GM10266 (cell line): ENCODE measurements at regions not wholly inside any gene's neighbourhood (a gene's known extent, or its start where the extent isn't known, plus 50 kb on each side); places are given as distances from the start of the nearest gene placed in this dataset.

Experiments used
- DNase-seq: peaks from one replicate; pipeline ENCODE4 v3.0.0; 2012; ENCODE audit errors: extremely low spot score
- TF ChIP-seq, protein P1 (sequence below): IDR thresholded peaks from 2 replicates; pipeline ENCODE4 v1.5.1; 2012; ENCODE audit warnings: mild to moderate bottlenecking, low read depth; ENCODE audit not compliant: control insufficient read depth, insufficient read depth; ENCODE audit errors: missing control alignments

- DNase-seq = no peak
- TF ChIP-seq, protein P1, sequence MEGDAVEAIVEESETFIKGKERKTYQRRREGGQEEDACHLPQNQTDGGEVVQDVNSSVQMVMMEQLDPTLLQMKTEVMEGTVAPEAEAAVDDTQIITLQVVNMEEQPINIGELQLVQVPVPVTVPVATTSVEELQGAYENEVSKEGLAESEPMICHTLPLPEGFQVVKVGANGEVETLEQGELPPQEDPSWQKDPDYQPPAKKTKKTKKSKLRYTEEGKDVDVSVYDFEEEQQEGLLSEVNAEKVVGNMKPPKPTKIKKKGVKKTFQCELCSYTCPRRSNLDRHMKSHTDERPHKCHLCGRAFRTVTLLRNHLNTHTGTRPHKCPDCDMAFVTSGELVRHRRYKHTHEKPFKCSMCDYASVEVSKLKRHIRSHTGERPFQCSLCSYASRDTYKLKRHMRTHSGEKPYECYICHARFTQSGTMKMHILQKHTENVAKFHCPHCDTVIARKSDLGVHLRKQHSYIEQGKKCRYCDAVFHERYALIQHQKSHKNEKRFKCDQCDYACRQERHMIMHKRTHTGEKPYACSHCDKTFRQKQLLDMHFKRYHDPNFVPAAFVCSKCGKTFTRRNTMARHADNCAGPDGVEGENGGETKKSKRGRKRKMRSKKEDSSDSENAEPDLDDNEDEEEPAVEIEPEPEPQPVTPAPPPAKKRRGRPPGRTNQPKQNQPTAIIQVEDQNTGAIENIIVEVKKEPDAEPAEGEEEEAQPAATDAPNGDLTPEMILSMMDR = no peak
Measured at GRCh38 chr12:65689508-65689907, 134.8 kb upstream of the HMGA2 start.

DNA sequence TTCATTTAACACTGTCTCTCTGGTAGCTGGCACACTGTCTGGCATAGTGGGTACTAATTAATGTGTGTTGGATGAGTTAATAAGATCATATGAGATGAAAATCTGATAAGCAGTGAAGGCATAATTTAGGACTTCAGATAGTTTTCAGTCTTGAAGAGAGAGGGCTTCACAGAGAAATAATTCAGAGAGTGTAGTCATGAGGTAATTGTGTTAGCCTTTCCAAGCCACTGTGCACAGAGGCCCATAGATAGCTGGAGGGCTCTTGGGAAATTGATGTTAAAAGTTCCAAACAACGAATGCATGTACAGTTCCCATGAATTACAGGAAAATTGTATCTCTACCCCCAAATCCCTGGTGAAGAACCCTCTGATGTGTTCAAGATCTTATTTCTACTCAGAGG lies 133.8 kb upstream of the HMGA2 start:
- TF ChIP-seq, protein P1 = no peak
- DNase-seq = no peak

DNA sequence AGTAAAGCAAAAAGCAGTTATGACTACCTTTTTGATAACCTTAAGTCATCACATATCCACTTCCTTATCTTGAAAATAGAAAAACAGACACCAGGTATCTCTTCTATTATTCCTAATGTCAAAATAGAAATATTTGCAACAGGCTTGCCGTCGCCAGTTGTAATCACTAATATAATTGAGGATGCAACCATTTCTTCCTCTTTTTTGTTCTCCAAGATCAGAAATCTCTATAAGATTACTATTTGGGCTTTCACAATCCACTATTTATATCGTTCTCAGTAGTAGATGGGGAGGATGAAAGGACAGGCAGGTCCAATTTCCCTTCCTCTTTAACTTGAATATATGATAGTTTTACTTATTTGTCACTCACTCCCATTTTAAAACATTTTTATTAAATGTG lies 130.2 kb upstream of the HMGA2 start:
- TF ChIP-seq, protein P1 = no peak
- no peak for DNase-seq

DNA sequence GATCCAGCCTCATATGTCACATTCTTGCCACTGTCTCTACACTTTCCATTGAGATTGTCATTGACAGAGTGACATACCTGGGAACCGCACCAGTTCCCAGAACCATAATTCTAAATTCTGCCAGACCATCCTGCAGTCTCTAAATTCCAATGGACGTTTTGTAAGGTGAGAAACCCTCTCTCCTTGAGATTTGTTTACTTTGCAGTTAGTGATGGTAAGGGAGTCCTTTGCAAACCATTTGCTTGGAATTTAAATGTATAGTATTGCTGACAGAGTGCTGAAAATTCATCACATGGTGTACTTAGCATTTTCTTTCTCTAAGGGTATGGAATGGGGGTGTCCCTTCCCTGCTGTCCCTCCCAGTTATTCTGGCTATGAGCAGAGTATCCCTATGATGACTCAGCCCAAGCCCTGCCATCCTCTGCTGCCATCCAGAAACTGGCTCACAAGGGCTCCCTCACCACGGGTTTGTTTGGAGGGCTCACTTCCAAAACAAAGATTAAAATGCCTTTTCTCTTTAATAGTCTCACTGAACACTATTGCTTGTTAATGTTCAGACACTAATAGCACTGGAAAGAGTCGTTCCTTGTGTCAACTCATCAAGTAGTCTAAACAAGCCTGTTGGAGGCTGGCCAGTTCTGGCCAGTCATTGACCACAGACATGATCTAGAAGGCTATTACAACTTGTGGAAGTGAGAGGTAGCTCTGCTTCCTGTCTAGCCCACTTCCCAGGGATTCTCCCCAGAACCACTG lies 129.0 kb upstream of the HMGA2 start:
- TF ChIP-seq, protein P1 = no peak
- no peak for DNase-seq

- no peak for DNase-seq
- TF ChIP-seq, protein P1 = no peak
Measured at GRCh38 chr12:65696227-65696626, 128.1 kb upstream of the HMGA2 start.

DNA sequence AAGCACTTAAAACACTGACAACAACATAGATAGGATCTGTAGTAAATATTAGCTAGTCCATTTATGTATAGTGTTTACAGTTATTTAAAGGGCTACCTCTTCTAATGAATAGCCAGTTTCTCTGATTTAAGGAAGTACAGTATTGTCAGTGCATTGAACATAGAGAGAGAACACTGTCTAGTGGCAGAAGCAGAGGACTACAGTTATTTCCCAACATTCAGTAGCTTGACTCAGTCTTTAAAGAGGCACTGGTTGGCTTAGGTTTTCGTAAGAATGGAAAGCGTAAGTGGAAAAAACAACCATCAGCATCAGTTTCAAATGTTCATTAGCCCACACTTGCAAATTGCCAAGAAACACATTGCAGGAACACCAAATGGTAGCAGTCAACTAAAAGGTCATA lies 125.0 kb upstream of the HMGA2 start:
- no peak for DNase-seq

GRCh38 chr12:65703176-65703575 lies 121.1 kb upstream of the HMGA2 start:
- no peak for DNase-seq
- TF ChIP-seq, protein P1 = no peak

More for the DNA sequence above, 125.0 kb upstream of the HMGA2 start:
- TF ChIP-seq, protein P1 = no peak
